Hepatocyte (in vitro differentiated cells): ENCODE measurements at regions not wholly inside any gene's neighbourhood (a gene's known extent, or its start where the extent isn't known, plus 50 kb on each side); places are given as distances from the start of the nearest gene placed in this dataset.

Experiments
- CTCF ChIP-seq: fragments of 200-600 bp; sonication (generic); IDR thresholded peaks from 2 replicates; pipeline ENCODE4 v1.5.1; 2016; ENCODE audit warnings: antibody characterized with exemption, mild to moderate bottlenecking; ENCODE audit not compliant: poor library complexity
- EZH2 ChIP-seq: fragments of 200-600 bp; sonication (generic); IDR thresholded peaks from 2 replicates; pipeline ENCODE4 v1.6.1; 2016; ENCODE audit warnings: antibody characterized with exemption, mild to moderate bottlenecking, borderline replicate concordance
- EZH2phosphoT487 ChIP-seq: fragments of 200-600 bp; sonication (generic); IDR thresholded peaks from one replicate; pipeline ENCODE4 v1.6.1; 2018; ENCODE audit warnings: antibody characterized with exemption, mild to moderate bottlenecking, low read depth, moderate library complexity; ENCODE audit not compliant: unreplicated experiment, severe bottlenecking

GRCh38 chr17:77684803-77685798, 273.4 kb upstream of the TNRC6C start:
- TF ChIP-seq EZH2 (no peak), CTCF (no peak), EZH2phosphoT487 (no peak)
